HUES48 (cell line): ENCODE measurements at regions not wholly inside any gene's neighbourhood (a gene's known extent, or its start where the extent isn't known, plus 50 kb on each side); places are given as distances from the start of the nearest gene placed in this dataset.

Source experiments
- H3K27ac ChIP-seq: one replicate; pipeline ENCODE4 v1.7.0; 2013; ENCODE audit warnings: low read depth, low read length, inconsistent platforms
- H3K27me3 ChIP-seq: 2 replicates; pipeline ENCODE4 v1.6.1; 2013; ENCODE audit warnings: mild to moderate bottlenecking, low read length; ENCODE audit not compliant: control insufficient read depth, insufficient read depth
- H3K36me3 ChIP-seq: 2 replicates; pipeline ENCODE4 v1.6.1; 2013; ENCODE audit warnings: low read length; ENCODE audit not compliant: control insufficient read depth, insufficient read depth
- H3K4me1 ChIP-seq: 2 replicates; pipeline ENCODE4 v1.6.1; 2013; ENCODE audit warnings: mild to moderate bottlenecking, low read length; ENCODE audit not compliant: control insufficient read depth, insufficient read depth
- H3K4me3 ChIP-seq: 2 replicates; pipeline ENCODE4 v1.5.1; 2013; ENCODE audit warnings: mild to moderate bottlenecking, low read depth, low read length
- H3K9ac ChIP-seq: 2 replicates; pipeline ENCODE4 v1.6.1; 2013; ENCODE audit warnings: mild to moderate bottlenecking, low read depth, low read length, moderate library complexity
- H3K9me3 ChIP-seq: 2 replicates; pipeline ENCODE4 v1.6.1; 2013; ENCODE audit warnings: low read length; ENCODE audit not compliant: control insufficient read depth, insufficient read depth

GRCh38 chrX:36436361-36436760 is 516.8 kb downstream of the CFAP47 start:
- Histone ChIP-seq H3K4me1 (no peaks in the 10 kb centered on the region), H3K9ac (no peak overlapping the region), H3K27ac (no peak overlapping the region), H3K36me3 (no peaks in the 10 kb centered on the region), H3K27me3 (no peaks in the 10 kb centered on the region), H3K4me3 (no peak overlapping the region), H3K9me3 (no peaks in the 10 kb centered on the region)

- Histone ChIP-seq H3K27me3 (no peaks in the 10 kb centered on the region), H3K27ac (no peak overlapping the region), H3K9me3 (no peaks in the 10 kb centered on the region), H3K36me3 (no peaks in the 10 kb centered on the region), H3K4me3 (no peak overlapping the region), H3K4me1 (no peaks in the 10 kb centered on the region), H3K9ac (no peak overlapping the region)
These were observed 523.5 kb downstream of the CFAP47 start for GRCh38 chrX:36443007-36443406.

GRCh38 chrX:36445566-36445965 is 526.0 kb downstream of the CFAP47 start:
- Histone ChIP-seq H3K4me3 (no peak overlapping the region), H3K36me3 (no peaks in the 10 kb centered on the region), H3K27me3 (no peaks in the 10 kb centered on the region), H3K9me3 (peaks cover 3% of the 10 kb centered on the region; the same call in 1 of the 2 replicates), H3K9ac (no peak overlapping the region), H3K4me1 (no peaks in the 10 kb centered on the region), H3K27ac (no peak overlapping the region)

- no peaks in the 10 kb centered on the region for H3K36me3 ChIP-seq
- H3K9ac ChIP-seq = no peak overlapping the region
- peaks cover 19% of the 10 kb centered on the region for H3K4me1 ChIP-seq
- no peaks in the 10 kb centered on the region for H3K27me3 ChIP-seq
- no peak overlapping the region for H3K4me3 ChIP-seq
- H3K9me3 ChIP-seq = no peaks in the 10 kb centered on the region
- no peak overlapping the region for H3K27ac ChIP-seq
These were observed 542.6 kb downstream of the CFAP47 start for GRCh38 chrX:36462142-36462541.

- Histone ChIP-seq H3K27me3 (no peaks in the 10 kb centered on the region), H3K4me1 (no peaks in the 10 kb centered on the region), H3K27ac (no peak overlapping the region), H3K9me3 (no peaks in the 10 kb centered on the region), H3K36me3 (no peaks in the 10 kb centered on the region), H3K4me3 (no peak overlapping the region), H3K9ac (no peak overlapping the region)
These were observed 527.6 kb upstream of the FAM47C start for GRCh38 chrX:36480441-36480990.

- H3K27me3 ChIP-seq = no peaks in the 10 kb centered on the region
- no peaks in the 10 kb centered on the region for H3K4me1 ChIP-seq
- no peak overlapping the region for H3K27ac ChIP-seq
- no peak overlapping the region for H3K4me3 ChIP-seq
- no peak overlapping the region for H3K9ac ChIP-seq
- H3K36me3 ChIP-seq = no peaks in the 10 kb centered on the region
- H3K9me3 ChIP-seq = peaks cover 35% of the 10 kb centered on the region
These were observed 506.9 kb upstream of the FAM47C start for GRCh38 chrX:36501169-36501702.

- Histone ChIP-seq H3K4me3 (no peak overlapping the region), H3K9me3 (peaks cover 63% of the 10 kb centered on the region), H3K36me3 (no peaks in the 10 kb centered on the region), H3K9ac (no peak overlapping the region), H3K4me1 (no peaks in the 10 kb centered on the region), H3K27ac (no peak overlapping the region), H3K27me3 (no peaks in the 10 kb centered on the region)
These were observed 503.5 kb upstream of the FAM47C start for GRCh38 chrX:36504625-36505024.

- H3K9ac ChIP-seq = no peak overlapping the region
- no peaks in the 10 kb centered on the region for H3K4me1 ChIP-seq
- H3K27ac ChIP-seq = no peak overlapping the region
- no peaks in the 10 kb centered on the region for H3K27me3 ChIP-seq
- H3K36me3 ChIP-seq = no peaks in the 10 kb centered on the region
- peaks cover 41% of the 10 kb centered on the region for H3K9me3 ChIP-seq
- no peak overlapping the region for H3K4me3 ChIP-seq
These were observed 500.1 kb upstream of the FAM47C start for GRCh38 chrX:36508042-36508441.

- H3K27me3 ChIP-seq = no peaks in the 10 kb centered on the region; the same call in 1 of the 2 replicates
- H3K27ac ChIP-seq = no peak overlapping the region
- H3K36me3 ChIP-seq = no peaks in the 10 kb centered on the region
- no peak overlapping the region for H3K4me3 ChIP-seq
- no peaks in the 10 kb centered on the region for H3K4me1 ChIP-seq
- peaks cover 32% of the 10 kb centered on the region for H3K9me3 ChIP-seq
- no peak overlapping the region for H3K9ac ChIP-seq
These were observed 497.4 kb upstream of the FAM47C start for GRCh38 chrX:36510736-36511135.

GRCh38 chrX:36528661-36529060 is 479.5 kb upstream of the FAM47C start:
- Histone ChIP-seq H3K27ac (no peak overlapping the region), H3K9ac (no peak overlapping the region), H3K27me3 (no peaks in the 10 kb centered on the region), H3K4me1 (no peaks in the 10 kb centered on the region), H3K9me3 (no peaks in the 10 kb centered on the region), H3K4me3 (no peak overlapping the region), H3K36me3 (no peaks in the 10 kb centered on the region)

GRCh38 chrX:36534900-36535299 is 473.3 kb upstream of the FAM47C start:
- Histone ChIP-seq H3K9me3 (no peaks in the 10 kb centered on the region), H3K4me1 (peaks cover 18% of the 10 kb centered on the region), H3K36me3 (no peaks in the 10 kb centered on the region), H3K9ac (no peak overlapping the region), H3K27ac (no peak overlapping the region), H3K27me3 (no peaks in the 10 kb centered on the region), H3K4me3 (no peak overlapping the region)
